Liver (tissue), 8 donors: ENCODE measurements at regions not wholly inside any gene's neighbourhood (a gene's known extent, or its start where the extent isn't known, plus 50 kb on each side); places are given as distances from the start of the nearest gene placed in this dataset.

Source experiments
- DNase-seq: peaks from one replicate; pipeline ENCODE4 v3.0.0-alpha.2; 2017; ENCODE audit warnings: low spot score
- H3K27ac ChIP-seq, 2 donors: one replicate each; pipeline ENCODE4 v1.7.0; 2013; ENCODE audit warnings: inconsistent platforms in 2 of 2, low read length in 2 of 2, control low read depth in 1 of 2, low read depth in 1 of 2, mild to moderate bottlenecking in 1 of 2
- H3K27me3 ChIP-seq, 4 donors: one replicate each; pipeline versions ENCODE4 v1.6.1 to v1.7.0; 2013; ENCODE audit warnings: low read length in 3 of 4, inconsistent platforms in 1 of 4, mild to moderate bottlenecking in 1 of 4, moderate library complexity in 1 of 4; ENCODE audit not compliant: control insufficient read depth in 4 of 4, insufficient read depth in 4 of 4
- H3K36me3 ChIP-seq, 4 donors: one replicate each; pipeline versions ENCODE4 v1.6.1 to v1.7.0; 2013; ENCODE audit warnings: low read length in 3 of 4, mild to moderate bottlenecking in 3 of 4, low read depth in 1 of 4, moderate library complexity in 1 of 4; ENCODE audit not compliant: control insufficient read depth in 4 of 4, insufficient read depth in 3 of 4
- H3K4me1 ChIP-seq, 4 donors: one replicate each; pipeline versions ENCODE4 v1.6.1 to v1.7.0; 2013; ENCODE audit warnings: low read length in 3 of 4, mild to moderate bottlenecking in 3 of 4, moderate library complexity in 1 of 4; ENCODE audit not compliant: control insufficient read depth in 4 of 4, insufficient read depth in 4 of 4
- H3K4me3 ChIP-seq, 3 donors: one replicate each; pipeline versions ENCODE4 v1.6.1 to v1.7.0; 2013; ENCODE audit warnings: low read length in 3 of 3, control low read depth in 1 of 3, low read depth in 1 of 3, mild to moderate bottlenecking in 1 of 3
- H3K9ac ChIP-seq, 2 donors: one replicate each; pipeline ENCODE4 v1.7.0; 2013; ENCODE audit warnings: low read length in 2 of 2, mild to moderate bottlenecking in 2 of 2, moderate library complexity in 2 of 2, control low read depth in 1 of 2, low read depth in 1 of 2
- H3K9me3 ChIP-seq, 4 donors: one replicate each; pipeline versions ENCODE4 v1.6.1 to v1.7.0; 2013; ENCODE audit warnings: low read length in 3 of 4; ENCODE audit not compliant: control insufficient read depth in 4 of 4
- EGR1 ChIP-seq, 2 donors: IDR thresholded peaks; 2 replicates each; pipeline ENCODE4 v1.6.1; 2016 to 2018; ENCODE audit warnings: antibody characterized with exemption in 2 of 2, low read depth in 2 of 2
- FOXA1 ChIP-seq: IDR thresholded peaks from 2 replicates; pipeline ENCODE4 v1.6.1; 2016; ENCODE audit warnings: antibody characterized with exemption
- FOXA2 ChIP-seq: IDR thresholded peaks from 2 replicates; pipeline ENCODE4 v1.6.1; 2016; ENCODE audit warnings: antibody characterized with exemption
- GABPA ChIP-seq, 2 donors: IDR thresholded peaks in 1 of 2; conservative IDR thresholded peaks in 1 of 2; 2 replicates each; pipeline ENCODE4 v1.6.1; 2016; ENCODE audit warnings: antibody characterized with exemption in 2 of 2, mild to moderate bottlenecking in 1 of 2, moderate library complexity in 1 of 2
- HNF4A ChIP-seq, 2 donors: conservative IDR thresholded peaks; 2 replicates each; pipeline ENCODE4 v1.6.1; 2016; ENCODE audit warnings: antibody characterized with exemption in 2 of 2, mild to moderate bottlenecking in 2 of 2
- HNF4G ChIP-seq: IDR thresholded peaks from 2 replicates; pipeline ENCODE4 v1.6.1; 2016; ENCODE audit warnings: antibody characterized with exemption
- JUND ChIP-seq, 2 donors: IDR thresholded peaks; 2 replicates each; pipeline ENCODE4 v1.6.1; 2016; ENCODE audit warnings: antibody characterized with exemption in 2 of 2
- NR2F2 ChIP-seq: IDR thresholded peaks from 2 replicates; pipeline ENCODE4 v1.6.1; 2016; ENCODE audit warnings: antibody characterized with exemption
- RAD21 ChIP-seq, 2 donors: IDR thresholded peaks; 2 replicates each; pipeline ENCODE4 v1.6.1; 2016; ENCODE audit warnings: antibody characterized with exemption in 2 of 2, mild to moderate bottlenecking in 2 of 2
- RXRA ChIP-seq, 2 donors: IDR thresholded peaks; 2 replicates each; pipeline ENCODE4 v1.6.1; 2017 to 2018; ENCODE audit warnings: antibody characterized with exemption in 2 of 2, mild to moderate bottlenecking in 1 of 2
- SP1 ChIP-seq: IDR thresholded peaks from 2 replicates; pipeline ENCODE4 v1.6.1; 2018; ENCODE audit warnings: antibody characterized with exemption, mild to moderate bottlenecking
- TAF1 ChIP-seq: conservative IDR thresholded peaks from 2 replicates; pipeline ENCODE4 v1.6.1; 2016; ENCODE audit warnings: antibody characterized with exemption, mild to moderate bottlenecking
- YY1 ChIP-seq: IDR thresholded peaks from 2 replicates; pipeline ENCODE4 v1.6.1; 2016; ENCODE audit warnings: antibody characterized with exemption, mild to moderate bottlenecking
- WGBS: extraction: QIAGEN DNeasy Blood & Tissue Kit; methylation state at CpG from one replicate; pipeline ENCODE4 v1.1.7; 2013; 5-methylcytosine and 5-hydroxymethylcytosine counted together
- TF ChIP-seq, protein P1 (sequence below): fragments of 150-350 bp; IDR thresholded peaks from 2 replicates; pipeline ENCODE4 v1.5.1; 2017; ENCODE audit warnings: improper control_type of control experiment, low read depth, low read length; ENCODE audit not compliant: missing input control
- TF ChIP-seq, protein P2 (sequence below): IDR thresholded peaks from 2 replicates; pipeline ENCODE4 v1.6.1; 2016; ENCODE audit warnings: antibody characterized with exemption, mild to moderate bottlenecking
- TF ChIP-seq, protein P3 (sequence below): IDR thresholded peaks from 2 replicates; pipeline ENCODE4 v1.6.1; 2016; ENCODE audit warnings: antibody characterized with exemption
- TF ChIP-seq, protein P4 (sequence below): IDR thresholded peaks from 2 replicates; pipeline ENCODE4 v1.6.1; 2016; ENCODE audit warnings: antibody characterized with exemption
- TF ChIP-seq, protein P5 (sequence below): IDR thresholded peaks from 2 replicates; pipeline ENCODE4 v1.6.1; 2016; ENCODE audit warnings: antibody characterized with exemption
- donor health status: healthy.
- donor health status: healthy.
- donor health status: healthy.
- donor health status: healthy.
- donor health status: healthy.

DNA sequence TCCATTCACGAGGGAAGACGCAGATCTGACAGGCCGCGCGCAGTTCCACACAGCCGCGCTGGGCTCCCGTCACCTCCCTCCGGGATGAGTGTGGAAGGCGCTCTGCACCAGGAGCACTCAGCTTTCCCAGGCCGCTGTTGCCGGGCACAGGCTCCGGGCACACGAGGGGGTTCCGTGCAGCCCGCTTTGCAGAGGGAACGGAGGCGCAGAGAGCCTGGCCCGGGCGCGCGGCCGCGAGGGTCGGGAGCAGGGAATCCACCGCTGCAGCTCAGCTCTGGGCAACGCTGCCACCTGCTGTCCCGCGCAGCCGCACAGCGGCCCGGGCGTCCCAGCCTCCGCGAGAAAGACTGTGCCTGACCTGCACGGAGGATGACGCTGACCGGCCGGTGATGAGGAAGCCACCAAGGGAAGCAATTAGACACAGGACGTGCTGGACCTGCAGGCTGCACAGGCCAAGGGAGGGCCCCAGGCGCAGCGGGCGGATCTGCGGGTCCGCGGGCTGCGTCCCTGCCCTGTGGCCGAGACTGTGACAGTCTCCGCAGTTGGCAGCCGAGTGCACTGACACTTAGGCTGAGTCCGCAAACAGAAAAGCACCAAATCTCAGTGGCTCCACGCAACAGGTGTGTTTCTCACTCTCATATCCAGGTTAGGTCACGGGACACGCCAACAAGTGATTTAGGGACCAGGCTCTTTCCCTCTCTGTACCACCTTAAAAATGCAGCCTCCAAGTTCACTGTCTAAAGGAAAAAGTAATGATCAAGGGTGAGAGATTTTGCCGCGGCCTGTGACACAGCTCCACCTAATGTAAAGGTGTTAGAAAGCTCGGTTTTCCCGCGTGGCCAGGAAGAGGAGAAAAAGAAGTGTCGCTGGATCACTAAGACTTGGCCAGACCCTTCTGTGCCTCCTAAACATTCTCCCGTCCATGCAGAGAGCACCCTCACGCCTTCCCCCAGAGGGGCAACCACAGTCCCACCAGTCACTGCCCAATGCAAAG, 94.5 kb downstream of the SEC61G start:
- peak overlapping the region in 1 of 3 donors; percentile 36 for H3K4me3 ChIP-seq
- peaks cover 0 to 4% (median 0%) of the 10 kb centered on the region in 4 donors for H3K9me3 ChIP-seq
- H3K27me3 ChIP-seq: peaks cover 0 to 5% (median 3%) of the 10 kb centered on the region in 4 donors
- H3K27ac ChIP-seq: no peak overlapping the region
- peak; percentile 44 for DNase-seq
- no peaks in the 10 kb centered on the region for H3K36me3 ChIP-seq
- WGBS: 5% methylated on average over 62 of the region's 62 CpGs
- H3K9ac ChIP-seq: no peak overlapping the region
- peaks cover 2 to 10% (median 6%) of the 10 kb centered on the region in 4 donors for H3K4me1 ChIP-seq
- TF ChIP-seq, protein P1, sequence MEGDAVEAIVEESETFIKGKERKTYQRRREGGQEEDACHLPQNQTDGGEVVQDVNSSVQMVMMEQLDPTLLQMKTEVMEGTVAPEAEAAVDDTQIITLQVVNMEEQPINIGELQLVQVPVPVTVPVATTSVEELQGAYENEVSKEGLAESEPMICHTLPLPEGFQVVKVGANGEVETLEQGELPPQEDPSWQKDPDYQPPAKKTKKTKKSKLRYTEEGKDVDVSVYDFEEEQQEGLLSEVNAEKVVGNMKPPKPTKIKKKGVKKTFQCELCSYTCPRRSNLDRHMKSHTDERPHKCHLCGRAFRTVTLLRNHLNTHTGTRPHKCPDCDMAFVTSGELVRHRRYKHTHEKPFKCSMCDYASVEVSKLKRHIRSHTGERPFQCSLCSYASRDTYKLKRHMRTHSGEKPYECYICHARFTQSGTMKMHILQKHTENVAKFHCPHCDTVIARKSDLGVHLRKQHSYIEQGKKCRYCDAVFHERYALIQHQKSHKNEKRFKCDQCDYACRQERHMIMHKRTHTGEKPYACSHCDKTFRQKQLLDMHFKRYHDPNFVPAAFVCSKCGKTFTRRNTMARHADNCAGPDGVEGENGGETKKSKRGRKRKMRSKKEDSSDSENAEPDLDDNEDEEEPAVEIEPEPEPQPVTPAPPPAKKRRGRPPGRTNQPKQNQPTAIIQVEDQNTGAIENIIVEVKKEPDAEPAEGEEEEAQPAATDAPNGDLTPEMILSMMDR: peak; percentile 28
- TF ChIP-seq, protein P2, sequence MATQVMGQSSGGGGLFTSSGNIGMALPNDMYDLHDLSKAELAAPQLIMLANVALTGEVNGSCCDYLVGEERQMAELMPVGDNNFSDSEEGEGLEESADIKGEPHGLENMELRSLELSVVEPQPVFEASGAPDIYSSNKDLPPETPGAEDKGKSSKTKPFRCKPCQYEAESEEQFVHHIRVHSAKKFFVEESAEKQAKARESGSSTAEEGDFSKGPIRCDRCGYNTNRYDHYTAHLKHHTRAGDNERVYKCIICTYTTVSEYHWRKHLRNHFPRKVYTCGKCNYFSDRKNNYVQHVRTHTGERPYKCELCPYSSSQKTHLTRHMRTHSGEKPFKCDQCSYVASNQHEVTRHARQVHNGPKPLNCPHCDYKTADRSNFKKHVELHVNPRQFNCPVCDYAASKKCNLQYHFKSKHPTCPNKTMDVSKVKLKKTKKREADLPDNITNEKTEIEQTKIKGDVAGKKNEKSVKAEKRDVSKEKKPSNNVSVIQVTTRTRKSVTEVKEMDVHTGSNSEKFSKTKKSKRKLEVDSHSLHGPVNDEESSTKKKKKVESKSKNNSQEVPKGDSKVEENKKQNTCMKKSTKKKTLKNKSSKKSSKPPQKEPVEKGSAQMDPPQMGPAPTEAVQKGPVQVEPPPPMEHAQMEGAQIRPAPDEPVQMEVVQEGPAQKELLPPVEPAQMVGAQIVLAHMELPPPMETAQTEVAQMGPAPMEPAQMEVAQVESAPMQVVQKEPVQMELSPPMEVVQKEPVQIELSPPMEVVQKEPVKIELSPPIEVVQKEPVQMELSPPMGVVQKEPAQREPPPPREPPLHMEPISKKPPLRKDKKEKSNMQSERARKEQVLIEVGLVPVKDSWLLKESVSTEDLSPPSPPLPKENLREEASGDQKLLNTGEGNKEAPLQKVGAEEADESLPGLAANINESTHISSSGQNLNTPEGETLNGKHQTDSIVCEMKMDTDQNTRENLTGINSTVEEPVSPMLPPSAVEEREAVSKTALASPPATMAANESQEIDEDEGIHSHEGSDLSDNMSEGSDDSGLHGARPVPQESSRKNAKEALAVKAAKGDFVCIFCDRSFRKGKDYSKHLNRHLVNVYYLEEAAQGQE: no peak
- TF ChIP-seq RAD21 (IDR thresholded peaks at IDR 0.05): peak; percentile 47 to 63

DNA sequence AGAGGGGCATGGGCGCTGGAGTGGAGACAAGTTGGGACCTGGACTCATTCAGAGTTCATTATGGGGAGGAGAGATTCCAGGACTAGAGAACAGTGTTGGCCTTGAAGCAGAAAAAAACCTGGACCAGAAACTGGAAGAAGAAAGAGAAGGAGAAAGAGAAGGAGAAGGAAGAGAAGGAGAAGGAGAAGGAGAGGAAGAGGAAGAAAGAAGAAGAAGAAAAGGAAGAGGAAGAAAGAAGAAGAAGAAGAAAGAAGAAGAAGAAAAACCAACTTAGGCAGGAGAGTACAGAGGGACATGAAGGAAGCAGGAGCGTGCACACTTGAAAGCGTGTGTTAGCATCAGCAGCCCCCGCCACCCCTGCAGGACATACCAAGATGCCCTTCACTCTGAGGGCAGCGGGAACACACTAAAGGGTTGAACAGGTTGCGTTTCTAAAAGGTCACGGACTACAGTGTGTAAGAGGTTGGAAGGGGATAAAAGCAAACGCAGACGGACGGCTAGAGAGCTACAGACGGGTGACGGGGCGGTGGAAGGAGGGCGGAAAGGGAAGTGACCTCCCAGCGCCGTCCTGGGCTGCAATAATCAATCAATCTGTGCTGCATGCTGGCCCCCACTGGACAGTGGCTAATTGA, 95.3 kb downstream of the SEC61G start:
- Histone ChIP-seq H3K9me3 (no peaks in the 10 kb centered on the region), H3K4me3 (peak overlapping the region in 1 of 3 donors; percentile 36), H3K27ac (no peak overlapping the region), H3K36me3 (no peaks in the 10 kb centered on the region), H3K27me3 (peaks cover 0 to 5% (median 3%) of the 10 kb centered on the region in 4 donors), H3K4me1 (peaks cover 2 to 10% (median 6%) of the 10 kb centered on the region in 4 donors), H3K9ac (no peak overlapping the region)
- 18% methylated on average over 16 of the region's 16 CpGs for WGBS
- DNase-seq: no peak
- TF ChIP-seq, protein P2: no peak
- TF ChIP-seq EGR1 (IDR thresholded peaks at IDR 0.05; ENCODE audit: low read depth in 2 of 2): no peak
- TF ChIP-seq YY1: no peak
- TF ChIP-seq HNF4A (conservative IDR thresholded peaks at IDR 0.05): no peak
- TF ChIP-seq HNF4G: no peak
- TF ChIP-seq RAD21 (IDR thresholded peaks at IDR 0.05): no peak
- no peak for TF ChIP-seq FOXA1
- no peak for TF ChIP-seq RXRA (IDR thresholded peaks at IDR 0.05)
- TF ChIP-seq GABPA (IDR thresholded peaks at IDR 0.05 in 1 of 2, conservative IDR thresholded peaks at IDR 0.05 in 1 of 2): no peak
- TF ChIP-seq TAF1: no peak
- TF ChIP-seq JUND (IDR thresholded peaks at IDR 0.05): no peak
- TF ChIP-seq, protein P3, sequence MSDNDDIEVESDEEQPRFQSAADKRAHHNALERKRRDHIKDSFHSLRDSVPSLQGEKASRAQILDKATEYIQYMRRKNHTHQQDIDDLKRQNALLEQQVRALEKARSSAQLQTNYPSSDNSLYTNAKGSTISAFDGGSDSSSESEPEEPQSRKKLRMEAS: no peak
- no peak for TF ChIP-seq SP1
- TF ChIP-seq FOXA2: no peak
- no peak for TF ChIP-seq NR2F2
- TF ChIP-seq, protein P4, sequence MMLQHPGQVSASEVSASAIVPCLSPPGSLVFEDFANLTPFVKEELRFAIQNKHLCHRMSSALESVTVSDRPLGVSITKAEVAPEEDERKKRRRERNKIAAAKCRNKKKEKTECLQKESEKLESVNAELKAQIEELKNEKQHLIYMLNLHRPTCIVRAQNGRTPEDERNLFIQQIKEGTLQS: no peak
- TF ChIP-seq, protein P5, sequence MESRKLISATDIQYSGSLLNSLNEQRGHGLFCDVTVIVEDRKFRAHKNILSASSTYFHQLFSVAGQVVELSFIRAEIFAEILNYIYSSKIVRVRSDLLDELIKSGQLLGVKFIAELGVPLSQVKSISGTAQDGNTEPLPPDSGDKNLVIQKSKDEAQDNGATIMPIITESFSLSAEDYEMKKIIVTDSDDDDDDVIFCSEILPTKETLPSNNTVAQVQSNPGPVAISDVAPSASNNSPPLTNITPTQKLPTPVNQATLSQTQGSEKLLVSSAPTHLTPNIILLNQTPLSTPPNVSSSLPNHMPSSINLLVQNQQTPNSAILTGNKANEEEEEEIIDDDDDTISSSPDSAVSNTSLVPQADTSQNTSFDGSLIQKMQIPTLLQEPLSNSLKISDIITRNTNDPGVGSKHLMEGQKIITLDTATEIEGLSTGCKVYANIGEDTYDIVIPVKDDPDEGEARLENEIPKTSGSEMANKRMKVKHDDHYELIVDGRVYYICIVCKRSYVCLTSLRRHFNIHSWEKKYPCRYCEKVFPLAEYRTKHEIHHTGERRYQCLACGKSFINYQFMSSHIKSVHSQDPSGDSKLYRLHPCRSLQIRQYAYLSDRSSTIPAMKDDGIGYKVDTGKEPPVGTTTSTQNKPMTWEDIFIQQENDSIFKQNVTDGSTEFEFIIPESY: no peak
